ENCODE measurements at regions not wholly inside any gene's neighbourhood (a gene's known extent, or its start where the extent isn't known, plus 50 kb on each side); places are given as distances from the start of the nearest gene placed in this dataset.

- H4K20me1 ChIP-seq (ENCODE audit: control insufficient read depth, insufficient read depth, insufficient read length): no peaks in the 10 kb centered on the region
- no peaks in the 10 kb centered on the region for H3K27me3 ChIP-seq (ENCODE audit: insufficient read depth, low read length)
- no peak overlapping the region for H3T11ph ChIP-seq (ENCODE audit: low read length)
- TF ChIP-seq CTCF (conservative IDR thresholded peaks at IDR 0.05): no peak
- no peaks in the 10 kb centered on the region for H3K4me1 ChIP-seq (ENCODE audit: insufficient read depth, low read length)
- Mint-ChIP-seq H3K27me3 (ENCODE audit: low read depth) (no peaks in the 10 kb centered on the region), H3K9me3 (no peaks in the 10 kb centered on the region), H3K36me3 (ENCODE audit: insufficient read depth in 1 of 3, low read depth in 3 of 3) (no peaks in the 10 kb centered on the region), H3K4me1 (peaks cover 3 to 4% of the 10 kb centered on the region in 2 experiments; a peak in 2 of 4 replicates), H3K4me3 (no peak overlapping the region; a peak in 1 of 5 replicates), H3K27ac (no peak overlapping the region)
- H2BK120ac ChIP-seq (ENCODE audit: low read depth, low read length, poor library complexity, severe bottlenecking): no peak overlapping the region
- H3K79me1 ChIP-seq (ENCODE audit: insufficient read depth, low read depth, low read length, poor library complexity, severe bottlenecking): no peaks in the 10 kb centered on the region
- no peak overlapping the region for H3K4ac ChIP-seq (ENCODE audit: low read depth, low read length)
- no peak overlapping the region for H2AK5ac ChIP-seq (ENCODE audit: insufficient read length, low read length)
- H4K8ac ChIP-seq (replicated peaks; ENCODE audit: insufficient read length, low read depth, low read length): no peak overlapping the region
- no peak overlapping the region for H3K9ac ChIP-seq (ENCODE audit: extremely low read depth, insufficient read length, low read length)
- no peak overlapping the region for H3K18ac ChIP-seq (ENCODE audit: insufficient read length, low read depth, low read length)
- no peak overlapping the region for H2AFZ ChIP-seq (ENCODE audit: low read length)
- no peak overlapping the region for H2BK5ac ChIP-seq (ENCODE audit: insufficient read length, low read length)
- H4K5ac ChIP-seq (ENCODE audit: insufficient read length, low read depth, low read length): no peak overlapping the region
- DNase-seq: no peak
- WGBS (ENCODE audit: extremely low coverage, insufficient read length, low lambda C conversion rate): no CpG with 5 or more reads among the region's 2 CpGs
- H3K14ac ChIP-seq (ENCODE audit: insufficient read depth, low read length): no peak overlapping the region
- no peaks in the 10 kb centered on the region for H3K9me3 ChIP-seq (ENCODE audit: control insufficient read depth, low read depth, low read length)
- no peak overlapping the region for H3K23ac ChIP-seq (ENCODE audit: insufficient read length, low read depth, low read length)
- no peak overlapping the region for H2BK12ac ChIP-seq (ENCODE audit: insufficient read length, low read depth, low read length)
- H4K91ac ChIP-seq (ENCODE audit: insufficient read length, low read depth, low read length): no peak overlapping the region
- no peak overlapping the region for H2BK20ac ChIP-seq (ENCODE audit: low read depth, low read length, poor library complexity, severe bottlenecking)
- no peaks in the 10 kb centered on the region for H3K79me2 ChIP-seq (ENCODE audit: insufficient read depth, low read length)
- H2BK15ac ChIP-seq (ENCODE audit: low read depth, low read length): no peak overlapping the region
- no peak overlapping the region for H3K4me2 ChIP-seq (ENCODE audit: insufficient read depth, insufficient read length, low read length)
- H3K27ac ChIP-seq (ENCODE audit: insufficient read length, low read depth, low read length): no peak overlapping the region
- no peak overlapping the region for H3K56ac ChIP-seq (ENCODE audit: insufficient read length, low read depth, low read length)
- H3K23me2 ChIP-seq (ENCODE audit: insufficient read length, low read depth, low read length, poor library complexity, severe bottlenecking): no peaks in the 10 kb centered on the region
Observed at GRCh38 chr19:28247243-28247642, 965.7 kb downstream of the UQCRFS1 start.
